ENCODE measurements at regions not wholly inside any gene's neighbourhood (a gene's known extent, or its start where the extent isn't known, plus 50 kb on each side); places are given as distances from the start of the nearest gene placed in this dataset.

GRCh38 chr4:121454251-121454979, 73.6 kb upstream of the QRFPR start:
- Histone ChIP-seq H3K9me3 (no peaks in the 10 kb centered on the region), H3K4me1 (no peaks in the 10 kb centered on the region), H3K27me3 (replicated peaks in 1 of 7) (peaks cover 0 to 34% (median 0%) of the 10 kb centered on the region in 7 donors), H3K4me3 (no peak overlapping the region), H3K36me3 (no peaks in the 10 kb centered on the region), H3K27ac (no peak overlapping the region)
- TF ChIP-seq POLR2A (IDR thresholded peaks at IDR 0.05) = no peak
- TF ChIP-seq POLR2AphosphoS5 (IDR thresholded peaks at IDR 0.05) = no peak
- no peak for TF ChIP-seq CTCF (IDR thresholded peaks at IDR 0.05 in 8 of 11, conservative IDR thresholded peaks at IDR 0.05 in 3 of 11)
- no peak for DNase-seq
- WGBS, 5 donors = 39 to 59% (median 43%) methylated on average over 2 of the region's 2 CpGs
- intact Hi-C loops (cut with DNase I; ENCODE audit: low total_unique reads) = no loop called here

- intact Hi-C loops (cut with DNase I; ENCODE audit: low total_unique reads) = no loop called here
These were observed 70.5 kb upstream of the QRFPR start for GRCh38 chr4:121451310-121451709.

GRCh38 chr4:121449416-121449815, 68.6 kb upstream of the QRFPR start:
- Histone ChIP-seq H3K4me3 (no peak overlapping the region), H3K27ac (no peak overlapping the region), H3K4me1 (no peaks in the 10 kb centered on the region), H3K9me3 (no peaks in the 10 kb centered on the region), H3K36me3 (no peaks in the 10 kb centered on the region), H3K27me3 (replicated peaks in 1 of 7) (peaks cover 0 to 7% (median 0%) of the 10 kb centered on the region in 7 donors)
- no peak for DNase-seq
- 81 to 100% (median 88%) methylated on average over 1 of the region's 1 CpG for WGBS, 5 donors
- no peak for TF ChIP-seq POLR2AphosphoS5 (IDR thresholded peaks at IDR 0.05)
- TF ChIP-seq POLR2A (IDR thresholded peaks at IDR 0.05) = no peak
- no peak for TF ChIP-seq CTCF (IDR thresholded peaks at IDR 0.05 in 8 of 11, conservative IDR thresholded peaks at IDR 0.05 in 3 of 11)
- intact Hi-C loops (cut with DNase I; ENCODE audit: low total_unique reads) = no loop called here

More at GRCh38 chr4:121451310-121451709, 70.5 kb upstream of the QRFPR start:
- no peaks in the 10 kb centered on the region for H3K9me3 ChIP-seq
- peaks cover 0 to 23% (median 0%) of the 10 kb centered on the region in 7 donors for H3K27me3 ChIP-seq (replicated peaks in 1 of 7)
- no peaks in the 10 kb centered on the region for H3K36me3 ChIP-seq
- no peak for DNase-seq
- TF ChIP-seq POLR2AphosphoS5 (IDR thresholded peaks at IDR 0.05) = no peak
- TF ChIP-seq POLR2A (IDR thresholded peaks at IDR 0.05) = no peak
- TF ChIP-seq CTCF (IDR thresholded peaks at IDR 0.05 in 8 of 11, conservative IDR thresholded peaks at IDR 0.05 in 3 of 11) = no peak
- H3K4me1 ChIP-seq = no peaks in the 10 kb centered on the region
- H3K27ac ChIP-seq = no peak overlapping the region
- no peak overlapping the region for H3K4me3 ChIP-seq
- WGBS, 5 donors = 62 to 90% (median 83%) methylated on average over 1 of the region's 1 CpG

GRCh38 chr4:121448231-121448630, 67.4 kb upstream of the QRFPR start:
- intact Hi-C loops (cut with DNase I; ENCODE audit: low total_unique reads) = no loop called here
- Histone ChIP-seq H3K27ac (no peak overlapping the region), H3K27me3 (replicated peaks in 1 of 7) (peaks cover 0 to 2% (median 0%) of the 10 kb centered on the region in 7 donors), H3K4me1 (no peaks in the 10 kb centered on the region), H3K4me3 (no peak overlapping the region), H3K36me3 (no peaks in the 10 kb centered on the region), H3K9me3 (no peaks in the 10 kb centered on the region)
- 94 to 100% (median 95%) methylated on average over 2 of the region's 2 CpGs for WGBS, 5 donors
- no peak for TF ChIP-seq POLR2A (IDR thresholded peaks at IDR 0.05)
- no peak for TF ChIP-seq POLR2AphosphoS5 (IDR thresholded peaks at IDR 0.05)
- no peak for TF ChIP-seq CTCF (IDR thresholded peaks at IDR 0.05 in 8 of 11, conservative IDR thresholded peaks at IDR 0.05 in 3 of 11)
- no peak for DNase-seq
